Tibial artery (tissue), 4 donors: ENCODE measurements at regions not wholly inside any gene's neighbourhood (a gene's known extent, or its start where the extent isn't known, plus 50 kb on each side); places are given as distances from the start of the nearest gene placed in this dataset.

Experiments
- DNase-seq, 2 donors: peaks; one replicate each; pipeline ENCODE4 v3.0.0-alpha.2; 2019
- H3K27ac ChIP-seq, 2 donors: fragments of 200-600 bp; sonication (generic) in 1 of 2; 1 replicate in 1 of 2; 2 replicates in 1 of 2; pipeline ENCODE4 v1.5.1; 2018 to 2019; ENCODE audit warnings: mild to moderate bottlenecking in 1 of 2
- H3K27me3 ChIP-seq, 2 donors: fragments of 200-600 bp; sonication (generic) in 1 of 2; one replicate each; pipeline versions ENCODE4 v1.5.1 to v1.6.0; 2016 to 2019
- H3K36me3 ChIP-seq, 3 donors: fragments of 200-600 bp; sonication (generic) in 2 of 3; one replicate each; pipeline ENCODE4 v1.5.1; 2016 to 2019; ENCODE audit warnings: mild to moderate bottlenecking in 2 of 3
- H3K4me1 ChIP-seq, 4 donors: fragments of 200-600 bp; sonication (generic) in 2 of 4; 1 replicate in 3 of 4; 2 replicates in 1 of 4; pipeline ENCODE4 v1.5.1; 2016 to 2019
- H3K4me3 ChIP-seq, 2 donors: fragments of 200-600 bp; sonication (generic) in 1 of 2; 1 replicate in 1 of 2; 2 replicates in 1 of 2; pipeline ENCODE4 v1.5.1; 2018 to 2019; ENCODE audit warnings: mild to moderate bottlenecking in 2 of 2
- H3K9me3 ChIP-seq, 3 donors: fragments of 200-600 bp; sonication (generic) in 1 of 3; one replicate each; pipeline ENCODE4 v1.5.1; 2016 to 2019
- CTCF ChIP-seq, 2 experiments: fragments of 200-600 bp in 1 of 2; fragments of 450-650 bp in 1 of 2; IDR thresholded peaks; one replicate each; pipeline ENCODE4 v1.5.1; 2017 to 2019; ENCODE audit warnings: antibody characterized with exemption in 2 of 2, mild to moderate bottlenecking in 1 of 2, moderate library complexity in 1 of 2
- intact Hi-C: fragments of 100-400 bp; cut with DNase I; formaldehyde crosslinking; loops from one replicate; pipeline ENCODE4 v1.15.0; 2023; ENCODE audit warnings: low total_unique reads

GRCh38 chr4:19117022-19117421 lies 1095.5 kb upstream of the LCORL start:
- H3K4me1 ChIP-seq: no peaks in the 10 kb centered on the region
- H3K36me3 ChIP-seq: no peaks in the 10 kb centered on the region
- no peaks in the 10 kb centered on the region for H3K9me3 ChIP-seq
- no peak for TF ChIP-seq CTCF (IDR thresholded peaks at IDR 0.05)
- H3K4me3 ChIP-seq: no peak overlapping the region
- intact Hi-C loops: no loop called here
- no peak overlapping the region for H3K27ac ChIP-seq
- H3K27me3 ChIP-seq: no peaks in the 10 kb centered on the region
- DNase-seq: no peak

GRCh38 chr4:19104176-19104575 lies 1082.6 kb upstream of the LCORL start:
- Histone ChIP-seq H3K9me3 (no peaks in the 10 kb centered on the region), H3K36me3 (no peaks in the 10 kb centered on the region), H3K4me1 (no peaks in the 10 kb centered on the region), H3K4me3 (no peak overlapping the region), H3K27me3 (no peaks in the 10 kb centered on the region), H3K27ac (no peak overlapping the region)
- TF ChIP-seq CTCF (IDR thresholded peaks at IDR 0.05): no peak
- DNase-seq: no peak
- intact Hi-C loops: no loop called here

GRCh38 chr4:19095491-19096046 lies 1074.0 kb upstream of the LCORL start:
- DNase-seq: no peak
- Histone ChIP-seq H3K27me3 (no peaks in the 10 kb centered on the region), H3K4me3 (no peak overlapping the region), H3K36me3 (no peaks in the 10 kb centered on the region), H3K4me1 (no peaks in the 10 kb centered on the region), H3K27ac (no peak overlapping the region), H3K9me3 (no peaks in the 10 kb centered on the region)
- no peak for TF ChIP-seq CTCF (IDR thresholded peaks at IDR 0.05)
- intact Hi-C loops: no loop called here

GRCh38 chr4:19093951-19094350 lies 1072.4 kb upstream of the LCORL start:
- no peak for DNase-seq
- Histone ChIP-seq H3K4me1 (no peaks in the 10 kb centered on the region), H3K36me3 (no peaks in the 10 kb centered on the region), H3K27me3 (no peaks in the 10 kb centered on the region), H3K4me3 (no peak overlapping the region), H3K27ac (no peak overlapping the region), H3K9me3 (no peaks in the 10 kb centered on the region)
- intact Hi-C loops: no loop called here
- no peak for TF ChIP-seq CTCF (IDR thresholded peaks at IDR 0.05)

- intact Hi-C loops: no loop called here
Observed at GRCh38 chr4:19092797-19093196, 1071.2 kb upstream of the LCORL start.

More at GRCh38 chr4:19092797-19093196, 1071.2 kb upstream of the LCORL start:
- Histone ChIP-seq H3K27me3 (no peaks in the 10 kb centered on the region), H3K4me1 (no peaks in the 10 kb centered on the region), H3K9me3 (no peaks in the 10 kb centered on the region), H3K27ac (no peak overlapping the region), H3K4me3 (no peak overlapping the region), H3K36me3 (no peaks in the 10 kb centered on the region)
- DNase-seq: no peak
- no peak for TF ChIP-seq CTCF (IDR thresholded peaks at IDR 0.05)
